Lung (tissue), 11 donors: ENCODE measurements at regions not wholly inside any gene's neighbourhood (a gene's known extent, or its start where the extent isn't known, plus 50 kb on each side); places are given as distances from the start of the nearest gene placed in this dataset.

Source experiments
- ATAC-seq: fragments of 200-7000 bp; cut with Tn5 transposase; one replicate; pipeline ENCODE4 v1.9.1; 2020; ENCODE audit warnings: moderate number of reproducible peaks; ENCODE audit not compliant: insufficient read depth, low FRiP score
- DNase-seq, 3 donors: peaks; one replicate each; pipeline ENCODE4 v3.0.0-alpha.2; 2013 to 2017
- H3K27ac ChIP-seq, 2 donors: one replicate each; pipeline ENCODE4 v1.5.1; 2013; ENCODE audit warnings: mild to moderate bottlenecking in 2 of 2, moderate library complexity in 2 of 2, control low read depth in 1 of 2, inconsistent platforms in 1 of 2, low read depth in 1 of 2, low read length in 1 of 2
- H3K27me3 ChIP-seq, 3 donors: one replicate each; pipeline ENCODE4 v1.5.1; 2013; ENCODE audit warnings: low read length in 2 of 3; ENCODE audit not compliant: control insufficient read depth in 3 of 3, insufficient read depth in 3 of 3
- H3K36me3 ChIP-seq, 4 donors: one replicate each; pipeline ENCODE4 v1.5.1; 2013; ENCODE audit warnings: low read length in 4 of 4, mild to moderate bottlenecking in 1 of 4, moderate library complexity in 1 of 4; ENCODE audit not compliant: control insufficient read depth in 4 of 4, insufficient read depth in 4 of 4
- H3K4me1 ChIP-seq, 5 donors: one replicate each; pipeline ENCODE4 v1.5.1; 2013; ENCODE audit warnings: low read length in 5 of 5, mild to moderate bottlenecking in 2 of 5, moderate library complexity in 1 of 5; ENCODE audit not compliant: control insufficient read depth in 5 of 5, insufficient read depth in 5 of 5
- H3K4me3 ChIP-seq: one replicate; pipeline ENCODE4 v1.5.1; 2013; ENCODE audit warnings: mild to moderate bottlenecking, control low read depth, moderate library complexity
- H3K9ac ChIP-seq, 2 donors: one replicate each; pipeline ENCODE4 v1.5.1; 2013; ENCODE audit warnings: low read length in 2 of 2, control low read depth in 1 of 2; ENCODE audit not compliant: insufficient read depth in 1 of 2
- H3K9me3 ChIP-seq, 4 donors: one replicate each; pipeline ENCODE4 v1.5.1; 2013; ENCODE audit warnings: low read length in 3 of 4, mild to moderate bottlenecking in 1 of 4, moderate library complexity in 1 of 4; ENCODE audit not compliant: control insufficient read depth in 4 of 4, insufficient read depth in 3 of 4
- CTCF ChIP-seq: IDR thresholded peaks from 2 replicates; pipeline ENCODE4 v1.5.1; 2012; ENCODE audit warnings: mild to moderate bottlenecking; ENCODE audit errors: control extremely low read depth, extremely low read depth
- WGBS, 2 donors: extraction: QIAGEN DNeasy Blood & Tissue Kit; methylation state at CpG; one replicate each; pipeline ENCODE4 v1.1.7; 2013; 5-methylcytosine and 5-hydroxymethylcytosine counted together
- donor health status: control.
- donor health status: control.
- donor health status: Bipolar disorder and iron deficiency.
- donor health status: healthy.
- donor health status: DM: yes; HTN: yes; CAD: no.

GRCh38 chr2:136210822-136211221 is 92.9 kb upstream of the CXCR4 start:
- Histone ChIP-seq H3K36me3 (no peaks in the 10 kb centered on the region), H3K27me3 (peaks cover 0 to 33% (median 0%) of the 10 kb centered on the region in 3 donors), H3K9ac (no peak overlapping the region), H3K4me1 (peaks cover 0 to 4% (median 2%) of the 10 kb centered on the region in 5 donors), H3K27ac (no peak overlapping the region), H3K4me3 (no peak overlapping the region), H3K9me3 (peaks cover 0 to 5% (median 0%) of the 10 kb centered on the region in 4 donors)
- DNase-seq, result no peak
- ATAC-seq, result no peak
- no peak for TF ChIP-seq CTCF

- Histone ChIP-seq H3K27ac (no peak overlapping the region), H3K4me1 (peaks cover 0 to 4% (median 2%) of the 10 kb centered on the region in 5 donors), H3K9me3 (peaks cover 0 to 5% (median 0%) of the 10 kb centered on the region in 4 donors), H3K27me3 (peaks cover 0 to 34% (median 0%) of the 10 kb centered on the region in 3 donors), H3K4me3 (no peak overlapping the region), H3K36me3 (no peaks in the 10 kb centered on the region), H3K9ac (no peak overlapping the region)
- DNase-seq, result no peak
- no peak for ATAC-seq
- 17 to 59% methylated on average over 2 of the region's 2 CpGs for WGBS, 2 donors
- TF ChIP-seq CTCF, result no peak
These were observed 92.5 kb upstream of the CXCR4 start for GRCh38 chr2:136210455-136210805.

- TF ChIP-seq CTCF, result no peak
- DNase-seq, result peak in 2 of 3 donors; percentile 13 to 54
- Histone ChIP-seq H3K27ac (no peak overlapping the region), H3K4me3 (no peak overlapping the region), H3K9ac (no peak overlapping the region), H3K4me1 (peaks cover 0 to 4% (median 2%) of the 10 kb centered on the region in 5 donors), H3K9me3 (peaks cover 0 to 5% (median 0%) of the 10 kb centered on the region in 4 donors), H3K27me3 (peaks cover 0 to 38% (median 0%) of the 10 kb centered on the region in 3 donors), H3K36me3 (no peaks in the 10 kb centered on the region)
- ATAC-seq, result no peak
- WGBS, 2 donors, result 48 to 55% methylated on average over 3 of the region's 3 CpGs
These were observed 91.9 kb upstream of the CXCR4 start for GRCh38 chr2:136209561-136210454.
